H1 (cell line): ENCODE measurements at regions not wholly inside any gene's neighbourhood (a gene's known extent, or its start where the extent isn't known, plus 50 kb on each side); places are given as distances from the start of the nearest gene placed in this dataset.

Experiments used
- CTCF ChIA-PET: fragments of 300-600 bp; sonication (Branson Sonifier 250); formaldehyde crosslinking; loops from one replicate; lab custom pipeline; 2021; ENCODE audit not compliant: partially characterized antibody; lab: Charles Lee
- POLR2A ChIA-PET: fragments of 300-600 bp; sonication (Branson Sonifier 250); formaldehyde crosslinking; loops from one replicate; lab custom pipeline; 2021; ENCODE audit warnings: inconsistent platforms; ENCODE audit not compliant: partially characterized antibody; lab: Charles Lee
- DNase-seq, 2 experiments: peaks; one replicate each; pipeline versions ENCODE4 v3.0.0 to v3.0.0-alpha.2; 2010 to 2022; ENCODE audit warnings: low spot score in 2 of 2, low read depth in 1 of 2, mixed read lengths in 1 of 2
- FAIRE-seq: peaks from 2 replicates; lab custom pipeline; 2011; peaks lifted over from hg19 to GRCh38; lab: Jason Lieb, UNC
- H2AFZ ChIP-seq: 2 replicates; pipeline ENCODE4 v1.8.1; 2012; ENCODE audit warnings: low read length, inconsistent platforms
- H2AK5ac ChIP-seq: 2 replicates; pipeline ENCODE4 v1.6.1; 2013; ENCODE audit warnings: low read depth, low read length
- H2BK120ac ChIP-seq: replicated peaks from 2 replicates; pipeline ENCODE3; 2013; ENCODE audit warnings: low read depth, low read length, inconsistent platforms
- H2BK12ac ChIP-seq: 2 replicates; pipeline ENCODE4 v1.6.1; 2013; ENCODE audit warnings: low read depth, low read length
- H2BK15ac ChIP-seq: 2 replicates; pipeline ENCODE4 v1.6.1; 2013; ENCODE audit warnings: low read length
- H2BK20ac ChIP-seq: 2 replicates; pipeline ENCODE4 v1.6.1; 2013; ENCODE audit warnings: low read length
- H2BK5ac ChIP-seq: 2 replicates; pipeline ENCODE4 v1.6.1; 2013; ENCODE audit warnings: low read depth, low read length
- H3K14ac ChIP-seq: 2 replicates; pipeline ENCODE4 v1.6.1; 2013; ENCODE audit warnings: inconsistent platforms; ENCODE audit not compliant: insufficient read length
- H3K18ac ChIP-seq: 2 replicates; pipeline ENCODE4 v1.6.1; 2013; ENCODE audit warnings: low read length; ENCODE audit errors: extremely low read depth
- H3K23ac ChIP-seq: 2 replicates; pipeline ENCODE4 v1.6.1; 2013; ENCODE audit warnings: inconsistent platforms; ENCODE audit not compliant: insufficient read length
- H3K23me2 ChIP-seq: 2 replicates; pipeline ENCODE4 v1.6.1; 2013; ENCODE audit warnings: low read depth, low read length
- H3K27ac ChIP-seq: 2 replicates; pipeline ENCODE4 v1.6.1; 2011; ENCODE audit warnings: low read depth, low read length, inconsistent platforms
- H3K27me3 ChIP-seq, 4 experiments: replicated peaks in 1 of 4; 1 replicate in 1 of 4; 2 replicates in 3 of 4; pipeline versions ENCODE4 v1.6.1 to v1.8.1; 2011 to 2013; ENCODE audit warnings: low read length in 3 of 4, mild to moderate bottlenecking in 3 of 4, inconsistent platforms in 2 of 4, mixed read lengths in 2 of 4, moderate library complexity in 1 of 4; ENCODE audit not compliant: control insufficient read depth in 3 of 4, insufficient read depth in 3 of 4; ENCODE audit errors: extremely low read depth in 1 of 4
- H3K36me3 ChIP-seq, 4 experiments: 2 replicates each; pipeline versions ENCODE4 v1.6.1 to v1.8.1; 2011 to 2013; ENCODE audit warnings: mild to moderate bottlenecking in 4 of 4, low read length in 3 of 4, moderate library complexity in 2 of 4, control low read depth in 1 of 4, inconsistent platforms in 1 of 4; ENCODE audit not compliant: insufficient read depth in 4 of 4, control insufficient read depth in 2 of 4
- H3K4ac ChIP-seq: replicated peaks from 2 replicates; pipeline ENCODE3; 2013; ENCODE audit warnings: low read length, low read depth, mixed read lengths, inconsistent platforms; ENCODE audit not compliant: insufficient read length
- H3K4me1 ChIP-seq, 4 experiments: replicated peaks in 1 of 4; 1 replicate in 1 of 4; 2 replicates in 3 of 4; pipeline versions ENCODE4 v1.6.1 to v1.8.1; 2011 to 2013; ENCODE audit warnings: low read length in 3 of 4, inconsistent platforms in 2 of 4, mixed read lengths in 1 of 4; ENCODE audit not compliant: insufficient read depth in 4 of 4, control insufficient read depth in 3 of 4
- H3K4me2 ChIP-seq, 2 experiments: 2 replicates each; pipeline versions ENCODE4 v1.6.1 to v1.8.1; 2011 to 2013; ENCODE audit warnings: low read depth in 2 of 2, low read length in 2 of 2, control low read depth in 1 of 2, inconsistent platforms in 1 of 2, mild to moderate bottlenecking in 1 of 2; ENCODE audit not compliant: insufficient read depth in 1 of 2
- H3K4me3 ChIP-seq, 4 experiments: fragments of 200-600, 300-600 bp in 1 of 4; sonication (generic), shearing (Covaris generic), sonication (Bioruptor Twin) in 1 of 4; 2 replicates each; pipeline versions ENCODE4 v1.5.1 to v1.8.1; 2011 to 2016; ENCODE audit warnings: low read length in 4 of 4, low read depth in 3 of 4, control low read depth in 2 of 4, inconsistent platforms in 2 of 4, mild to moderate bottlenecking in 2 of 4, mixed read lengths in 1 of 4, moderate library complexity in 1 of 4; ENCODE audit not compliant: insufficient read depth in 2 of 4; ENCODE audit errors: extremely low read depth in 1 of 4
- H3K56ac ChIP-seq: replicated peaks from 2 replicates; pipeline ENCODE3; 2013; ENCODE audit warnings: low read depth, mild to moderate bottlenecking, mixed read lengths, low read length, inconsistent platforms; ENCODE audit not compliant: insufficient read length
- H3K79me1 ChIP-seq: 2 replicates; pipeline ENCODE4 v1.6.1; 2013; ENCODE audit warnings: low read depth, low read length, control low read depth
- H3K79me2 ChIP-seq, 2 experiments: 2 replicates each; pipeline versions ENCODE4 v1.6.1 to v1.8.1; 2012 to 2013; ENCODE audit warnings: low read length in 2 of 2, mild to moderate bottlenecking in 2 of 2, inconsistent platforms in 1 of 2; ENCODE audit not compliant: insufficient read depth in 2 of 2, control insufficient read depth in 1 of 2
- H3K9ac ChIP-seq, 4 experiments: replicated peaks in 1 of 4; 1 replicate in 1 of 4; 2 replicates in 3 of 4; pipeline versions ENCODE4 v1.6.1 to v1.8.1; 2011 to 2013; ENCODE audit warnings: low read depth in 3 of 4, low read length in 3 of 4, control low read depth in 2 of 4, mild to moderate bottlenecking in 2 of 4, moderate library complexity in 2 of 4, inconsistent platforms in 1 of 4; ENCODE audit errors: extremely low read depth in 1 of 4
- H3K9me3 ChIP-seq, 2 experiments: 2 replicates each; pipeline versions ENCODE4 v1.6.1 to v1.8.1; 2012 to 2013; ENCODE audit warnings: mild to moderate bottlenecking in 2 of 2, moderate library complexity in 2 of 2, control low read depth in 1 of 2, inconsistent platforms in 1 of 2, low read depth in 1 of 2, low read length in 1 of 2, mixed read lengths in 1 of 2; ENCODE audit not compliant: insufficient read depth in 2 of 2
- H4K20me1 ChIP-seq, 2 experiments: replicated peaks in 1 of 2; 2 replicates each; pipeline versions ENCODE3 to v1.8.1; 2011 to 2013; ENCODE audit warnings: inconsistent platforms in 2 of 2, low read length in 2 of 2, mild to moderate bottlenecking in 1 of 2; ENCODE audit not compliant: insufficient read depth in 2 of 2, control insufficient read depth in 1 of 2
- H4K5ac ChIP-seq: 2 replicates; pipeline ENCODE4 v1.6.1; 2013; ENCODE audit warnings: low read length, low read depth, mixed read lengths, inconsistent platforms; ENCODE audit not compliant: insufficient read length
- H4K8ac ChIP-seq: 2 replicates; pipeline ENCODE4 v1.8.0; 2013; ENCODE audit warnings: mild to moderate bottlenecking, moderate library complexity, low read length, inconsistent platforms; ENCODE audit not compliant: insufficient read depth; ENCODE audit errors: extremely low read depth
- H4K91ac ChIP-seq: replicated peaks from 2 replicates; pipeline ENCODE3; 2013; ENCODE audit warnings: low read length, mixed read lengths, inconsistent platforms; ENCODE audit not compliant: insufficient read length
- ASH2L ChIP-seq: fragments of 200-600, 300-600 bp; sonication (generic); IDR thresholded peaks from one replicate; pipeline ENCODE4 v1.7.1; 2017; ENCODE audit warnings: low read length
- BCL11A ChIP-seq, 2 experiments: IDR thresholded peaks; one replicate each; pipeline ENCODE4 v1.6.1; 2011; ENCODE audit warnings: low read depth in 2 of 2, low read length in 2 of 2, mild to moderate bottlenecking in 2 of 2
- BRCA1 ChIP-seq: IDR thresholded peaks from 2 replicates; pipeline ENCODE4 v1.6.1; 2012; ENCODE audit warnings: low read depth, low read length, improper control_type of control experiment
- CHD2 ChIP-seq: IDR thresholded peaks from 2 replicates; pipeline ENCODE4 v1.6.1; 2012; ENCODE audit warnings: low read length, improper control_type of control experiment
- EGR1 ChIP-seq: IDR thresholded peaks from 2 replicates; pipeline ENCODE4 v1.6.1; 2011; ENCODE audit warnings: low read depth, low read length, borderline replicate concordance
- JUN ChIP-seq: IDR thresholded peaks from 2 replicates; pipeline ENCODE4 v1.6.1; 2011; ENCODE audit warnings: low read depth, mild to moderate bottlenecking, improper control_type of control experiment, low read length
- KDM5A ChIP-seq: fragments of 200-600 bp; IDR thresholded peaks from 2 replicates; pipeline ENCODE4 v1.7.1; 2012; ENCODE audit warnings: mild to moderate bottlenecking, low read length, inconsistent platforms, mixed read lengths
- POLR2AphosphoS5 ChIP-seq: IDR thresholded peaks from 2 replicates; pipeline ENCODE4 v1.6.1; 2011; ENCODE audit warnings: low read depth, low read length
- RXRA ChIP-seq: IDR thresholded peaks from 2 replicates; pipeline ENCODE4 v1.6.1; 2011; ENCODE audit warnings: low read depth, mild to moderate bottlenecking, low read length, moderate library complexity; ENCODE audit not compliant: insufficient read depth
- SAP30 ChIP-seq: fragments of 300-600 bp; sonication (generic); IDR thresholded peaks from 2 replicates; pipeline ENCODE4 v1.7.1; 2012; ENCODE audit warnings: low read length, moderate library complexity, mild to moderate bottlenecking, inconsistent platforms; ENCODE audit not compliant: insufficient read depth, insufficient replicate concordance
- SIX5 ChIP-seq: IDR thresholded peaks from 2 replicates; pipeline ENCODE4 v1.6.1; 2011; ENCODE audit warnings: mild to moderate bottlenecking, low read depth, low read length
- SP2 ChIP-seq: IDR thresholded peaks from 2 replicates; pipeline ENCODE4 v1.6.1; 2012; ENCODE audit warnings: mild to moderate bottlenecking, low read length, inconsistent platforms
- TAF7 ChIP-seq: optimal IDR thresholded peaks from 2 replicates; pipeline ENCODE3; 2011; ENCODE audit warnings: low read depth, mild to moderate bottlenecking, inconsistent platforms, low read length, moderate library complexity, borderline replicate concordance
- TBP ChIP-seq: IDR thresholded peaks from 2 replicates; pipeline ENCODE4 v1.6.1; 2011; ENCODE audit warnings: low read depth, low read length, improper control_type of control experiment
- USF2 ChIP-seq: IDR thresholded peaks from 2 replicates; pipeline ENCODE4 v1.6.1; 2011; ENCODE audit warnings: low read length, improper control_type of control experiment
- YY1 ChIP-seq: IDR thresholded peaks from 2 replicates; pipeline ENCODE4 v1.6.1; 2011; ENCODE audit warnings: low read depth, mild to moderate bottlenecking, low read length
- WGBS, 2 experiments: shearing (Covaris generic) in 1 of 2; methylation state at CpG; one replicate each; pipeline versions ENCODE4 v1.1.6 to v1.1.7; 2013 to 2015; ENCODE audit warnings: low lambda C conversion rate in 2 of 2, mixed read lengths in 2 of 2, inconsistent platforms in 1 of 2, low coverage in 1 of 2, missing lambda C conversion rate in 1 of 2; ENCODE audit not compliant: insufficient replicate concordance in 2 of 2, insufficient coverage in 1 of 2, insufficient read length in 1 of 2; ENCODE audit errors: extremely low coverage in 1 of 2, missing lambda C conversion rate in 1 of 2; 5-methylcytosine and 5-hydroxymethylcytosine counted together

GRCh38 chr13:108460746-108461145, 168.7 kb upstream of the MYO16 start:
- H2AFZ ChIP-seq, result no peak overlapping the region
- H2BK20ac ChIP-seq, result no peak overlapping the region
- no peaks in the 10 kb centered on the region for H4K20me1 ChIP-seq
- ChIA-PET POLR2A (no interaction called here), CTCF (interaction anchor here (0.6 kb wide), 1 partner anchor 229 kb away, joined by 3 read pairs; no protein-coding TSS in a partner anchor)
- H3K4me1 ChIP-seq, result no peaks in the 10 kb centered on the region
- no peak overlapping the region for H3K4me2 ChIP-seq
- no peak overlapping the region for H4K5ac ChIP-seq
- WGBS, 2 experiments, result 69% methylated on average over 4 of the region's 4 CpGs; no CpG with 5 or more reads in 1 of the 2 experiments
- 0 out of 4 replicates have a peak, but pooled peaks cover 0 to 4% of the 10 kb centered on the region in 2 experiments for H3K9me3 ChIP-seq
- FAIRE-seq (no peak), DNase-seq (no peak)
- H3K23ac ChIP-seq, result no peak overlapping the region
- H2BK15ac ChIP-seq, result no peak overlapping the region
- H3K27ac ChIP-seq, result no peak overlapping the region
- H2BK5ac ChIP-seq, result no peak overlapping the region
- H4K91ac ChIP-seq, result no peak overlapping the region
- H3K14ac ChIP-seq, result no peak overlapping the region
- H3K56ac ChIP-seq, result no peak overlapping the region
- H3K23me2 ChIP-seq, result no peaks in the 10 kb centered on the region
- no peak overlapping the region for H3K9ac ChIP-seq
- no peak overlapping the region for H3K4me3 ChIP-seq
- no peak overlapping the region for H2BK12ac ChIP-seq
- TF ChIP-seq RXRA (no peak), TAF7 (no peak), POLR2AphosphoS5 (no peak), CHD2 (no peak), BCL11A (IDR thresholded peaks at IDR 0.05; ENCODE audit: low read depth in 2 of 2, low read length in 2 of 2) (no peak), KDM5A (no peak), SAP30 (no peak), SP2 (no peak), USF2 (no peak), EGR1 (no peak), YY1 (no peak), SIX5 (no peak), TBP (no peak), ASH2L (no peak), BRCA1 (no peak), JUN (no peak)
- no peaks in the 10 kb centered on the region for H3K27me3 ChIP-seq
- no peak overlapping the region for H3K18ac ChIP-seq
- no peaks in the 10 kb centered on the region for H3K79me1 ChIP-seq
- no peak overlapping the region for H2BK120ac ChIP-seq
- H3K4ac ChIP-seq, result no peak overlapping the region
- no peaks in the 10 kb centered on the region for H3K36me3 ChIP-seq
- no peaks in the 10 kb centered on the region for H3K79me2 ChIP-seq
- H2AK5ac ChIP-seq, result no peak overlapping the region
- H4K8ac ChIP-seq, result no peak overlapping the region
